ENCODE measurements at regions not wholly inside any gene's neighbourhood (a gene's known extent, or its start where the extent isn't known, plus 50 kb on each side); places are given as distances from the start of the nearest gene placed in this dataset.

GRCh38 chr2:128867311-128867710 lies 548.6 kb upstream of the HS6ST1 start:
- DNase-seq, result no peak

- DNase-seq, result no peak
These were observed 549.4 kb upstream of the HS6ST1 start for GRCh38 chr2:128867936-128868636.

- DNase-seq, result peak; percentile 62
These were observed 550.3 kb upstream of the HS6ST1 start for GRCh38 chr2:128868686-128869551.

- DNase-seq, result no peak
These were observed 555.9 kb upstream of the HS6ST1 start for GRCh38 chr2:128874608-128875007.

- DNase-seq, result no peak
These were observed 558.6 kb upstream of the HS6ST1 start for GRCh38 chr2:128876986-128877983.

GRCh38 chr2:128879161-128879560 lies 560.5 kb upstream of the HS6ST1 start:
- no peak for DNase-seq

- DNase-seq, result no peak
These were observed 576.2 kb upstream of the HS6ST1 start for GRCh38 chr2:128894896-128895295.

- no peak for DNase-seq
These were observed 583.1 kb upstream of the HS6ST1 start for GRCh38 chr2:128901572-128902391.

- no peak for DNase-seq
These were observed 585.0 kb upstream of the HS6ST1 start for GRCh38 chr2:128903637-128904036.

- no peak for DNase-seq
These were observed 592.6 kb upstream of the HS6ST1 start for GRCh38 chr2:128911276-128911675.

- DNase-seq, result no peak
These were observed 595.7 kb upstream of the HS6ST1 start for GRCh38 chr2:128914320-128914719.

GRCh38 chr2:128921751-128922150 lies 603.1 kb upstream of the HS6ST1 start:
- no peak for DNase-seq

GRCh38 chr2:128922154-128922553 lies 603.5 kb upstream of the HS6ST1 start:
- no peak for DNase-seq

GRCh38 chr2:128925631-128926030 lies 607.0 kb upstream of the HS6ST1 start:
- no peak for DNase-seq

GRCh38 chr2:128930101-128930500 lies 611.4 kb upstream of the HS6ST1 start:
- no peak for DNase-seq

- no peak for DNase-seq
These were observed 621.7 kb upstream of the HS6ST1 start for GRCh38 chr2:128940378-128940777.

- no peak for DNase-seq
These were observed 623.1 kb upstream of the HS6ST1 start for GRCh38 chr2:128941751-128942150.

- DNase-seq, result no peak
These were observed 630.7 kb upstream of the HS6ST1 start for GRCh38 chr2:128949360-128949759.

- DNase-seq, result no peak
These were observed 632.1 kb upstream of the HS6ST1 start for GRCh38 chr2:128950758-128951157.

GRCh38 chr2:128958241-128958640 lies 639.6 kb upstream of the HS6ST1 start:
- DNase-seq, result no peak

- DNase-seq, result no peak
These were observed 649.0 kb upstream of the HS6ST1 start for GRCh38 chr2:128967646-128968045.

GRCh38 chr2:128969374-128969773 lies 650.7 kb upstream of the HS6ST1 start:
- DNase-seq, result no peak
